Neural progenitor cell (in vitro differentiated cells): ENCODE measurements at regions not wholly inside any gene's neighbourhood (a gene's known extent, or its start where the extent isn't known, plus 50 kb on each side); places are given as distances from the start of the nearest gene placed in this dataset.
"Not testable (repeated sequence)": the region's sequence is repeated elsewhere in the genome, so short reads cannot be mapped to it uniquely, and the experiment has no call there.

Experiments
- DNase-seq: peaks from one replicate; pipeline ENCODE4 v3.0.0-alpha.2; 2016; ENCODE audit warnings: low spot score
- H2AFZ ChIP-seq: fragments of 200-600 bp; sonication (generic); replicated peaks from 2 replicates; pipeline ENCODE4 v1.6.1; 2016; ENCODE audit warnings: antibody characterized with exemption
- H3F3A ChIP-seq: fragments of 200-600 bp; sonication (generic); 2 replicates; pipeline ENCODE4 v1.6.1; 2016; ENCODE audit warnings: antibody characterized with exemption, low read depth
- H3K27ac ChIP-seq: fragments of 200-600 bp; sonication (generic); 2 replicates; pipeline ENCODE4 v1.5.1; 2016; ENCODE audit warnings: mild to moderate bottlenecking
- H3K27me3 ChIP-seq: fragments of 200-600 bp; sonication (generic); 2 replicates; pipeline ENCODE4 v1.6.1; 2016; ENCODE audit warnings: mild to moderate bottlenecking, moderate library complexity
- H3K36me3 ChIP-seq: fragments of 200-600 bp; sonication (generic); 2 replicates; pipeline ENCODE4 v1.5.1; 2016
- H3K4me1 ChIP-seq: fragments of 200-600 bp; sonication (generic); 2 replicates; pipeline ENCODE4 v1.6.1; 2016; ENCODE audit warnings: mixed run types
- H3K4me2 ChIP-seq: fragments of 200-600 bp; sonication (generic); 2 replicates; pipeline ENCODE4 v1.6.1; 2016
- H3K4me3 ChIP-seq: fragments of 200-600 bp; sonication (generic); 2 replicates; pipeline ENCODE4 v1.5.1; 2016
- H3K79me2 ChIP-seq: fragments of 200-600 bp; sonication (generic); 2 replicates; pipeline ENCODE4 v1.6.1; 2016; ENCODE audit warnings: low read depth
- H3K9ac ChIP-seq: fragments of 200-600 bp; sonication (generic); 2 replicates; pipeline ENCODE4 v1.6.1; 2016
- H3K9me3 ChIP-seq: fragments of 200-600 bp; sonication (generic); 2 replicates; pipeline ENCODE4 v1.5.1; 2016; ENCODE audit warnings: low read depth
- H4K20me1 ChIP-seq: fragments of 200-600 bp; sonication (generic); 2 replicates; pipeline ENCODE4 v1.6.1; 2016; ENCODE audit warnings: low read depth
- H3K27ac Mint-ChIP-seq: 3 replicates; pipeline ENCODE4 v1.8.0; 2021; ENCODE audit warnings: mixed read lengths
- H3K27me3 Mint-ChIP-seq: 2 replicates; pipeline ENCODE4 v1.8.0; 2022; ENCODE audit warnings: low read depth, mild to moderate bottlenecking, inconsistent platforms, moderate library complexity, mixed read lengths; ENCODE audit not compliant: insufficient read depth
- H3K36me3 Mint-ChIP-seq: 3 replicates; pipeline ENCODE4 v1.8.0; 2021; ENCODE audit warnings: mixed read lengths
- H3K4me1 Mint-ChIP-seq: 3 replicates; pipeline ENCODE4 v1.8.0; 2021; ENCODE audit warnings: mixed read lengths
- H3K4me3 Mint-ChIP-seq: 3 replicates; pipeline ENCODE4 v1.8.0; 2021; ENCODE audit warnings: mild to moderate bottlenecking, moderate library complexity, mixed read lengths
- H3K9me3 Mint-ChIP-seq: 3 replicates; pipeline ENCODE4 v1.8.0; 2020; ENCODE audit warnings: mixed read lengths
- CTCF ChIP-seq: fragments of 200-600 bp; sonication (generic); IDR thresholded peaks from 2 replicates; pipeline ENCODE4 v1.5.1; 2017; ENCODE audit warnings: antibody characterized with exemption, mild to moderate bottlenecking
- EZH2 ChIP-seq: fragments of 200-600 bp; sonication (generic); IDR thresholded peaks from 2 replicates; pipeline ENCODE4 v1.6.1; 2017; ENCODE audit warnings: antibody characterized with exemption, mild to moderate bottlenecking, moderate library complexity
- EZH2phosphoT487 ChIP-seq: fragments of 200-600 bp; sonication (generic); IDR thresholded peaks from 2 replicates; pipeline ENCODE4 v1.6.1; 2017; ENCODE audit warnings: antibody characterized with exemption

GRCh38 chr12:59494617-59495016, 101.2 kb upstream of the SLC16A7 start:
- TF ChIP-seq EZH2 (no peak), CTCF (no peak), EZH2phosphoT487 (no peak)
- no peak overlapping the region for H2AFZ ChIP-seq

GRCh38 chr12:59491877-59492276, 104.0 kb upstream of the SLC16A7 start:
- H3K9me3 ChIP-seq, result no peaks in the 10 kb centered on the region
- no peaks in the 10 kb centered on the region for H3K27me3 ChIP-seq
- H3K9ac ChIP-seq, result no peak overlapping the region
- Mint-ChIP-seq H3K36me3 (no peaks in the 10 kb centered on the region), H3K4me3 (no peak overlapping the region), H3K27me3 (no peaks in the 10 kb centered on the region), H3K4me1 (no peaks in the 10 kb centered on the region), H3K27ac (no peak overlapping the region), H3K9me3 (no peaks in the 10 kb centered on the region)
- H3K36me3 ChIP-seq, result no peaks in the 10 kb centered on the region
- no peaks in the 10 kb centered on the region for H3F3A ChIP-seq
- no peak overlapping the region for H2AFZ ChIP-seq
- TF ChIP-seq EZH2phosphoT487 (no peak), CTCF (no peak), EZH2 (no peak)
- no peaks in the 10 kb centered on the region for H4K20me1 ChIP-seq
- no peaks in the 10 kb centered on the region for H3K79me2 ChIP-seq
- H3K4me3 ChIP-seq, result no peak overlapping the region
- no peaks in the 10 kb centered on the region for H3K4me1 ChIP-seq
- no peak overlapping the region for H3K4me2 ChIP-seq
- DNase-seq, result no peak
- H3K27ac ChIP-seq, result no peak overlapping the region

More at GRCh38 chr12:59494617-59495016, 101.2 kb upstream of the SLC16A7 start:
- H3F3A ChIP-seq, result no peaks in the 10 kb centered on the region
- Mint-ChIP-seq H3K9me3 (no peaks in the 10 kb centered on the region), H3K36me3 (no peaks in the 10 kb centered on the region), H3K4me3 (no peak overlapping the region), H3K4me1 (no peaks in the 10 kb centered on the region), H3K27ac (no peak overlapping the region), H3K27me3 (no peaks in the 10 kb centered on the region)
- DNase-seq, result no peak
- H3K4me2 ChIP-seq, result no peak overlapping the region
- H3K27ac ChIP-seq, result no peak overlapping the region
- no peak overlapping the region for H3K9ac ChIP-seq
- no peaks in the 10 kb centered on the region for H3K36me3 ChIP-seq
- H3K79me2 ChIP-seq, result no peaks in the 10 kb centered on the region
- H3K4me1 ChIP-seq, result peaks cover 2% of the 10 kb centered on the region
- H3K9me3 ChIP-seq, result no peaks in the 10 kb centered on the region
- H4K20me1 ChIP-seq, result no peaks in the 10 kb centered on the region
- no peaks in the 10 kb centered on the region for H3K27me3 ChIP-seq
- H3K4me3 ChIP-seq, result no peak overlapping the region

- H3K9me3 ChIP-seq, result no peaks in the 10 kb centered on the region
- H3K4me3 Mint-ChIP-seq, result no peak overlapping the region
- no peak overlapping the region for H3K27ac Mint-ChIP-seq
- no peak overlapping the region for H3K9ac ChIP-seq
- no peaks in the 10 kb centered on the region for H3K9me3 Mint-ChIP-seq
- no peak for DNase-seq
- TF ChIP-seq CTCF, result no peak
- no peak overlapping the region for H3K27ac ChIP-seq
- H3K4me3 ChIP-seq, result no peak overlapping the region
- no peaks in the 10 kb centered on the region for H4K20me1 ChIP-seq
- no peaks in the 10 kb centered on the region for H3K27me3 Mint-ChIP-seq
- H3K4me2 ChIP-seq, result no peak overlapping the region
- H3K36me3 Mint-ChIP-seq, result no peaks in the 10 kb centered on the region
- no peaks in the 10 kb centered on the region for H3K4me1 Mint-ChIP-seq
- no peaks in the 10 kb centered on the region for H3F3A ChIP-seq
- H3K36me3 ChIP-seq, result no peaks in the 10 kb centered on the region
- no peak overlapping the region for H2AFZ ChIP-seq
- no peaks in the 10 kb centered on the region for H3K4me1 ChIP-seq
- no peaks in the 10 kb centered on the region for H3K79me2 ChIP-seq
- H3K27me3 ChIP-seq, result no peaks in the 10 kb centered on the region
These were observed 109.0 kb upstream of the SLC16A7 start for GRCh38 chr12:59486827-59487226.

- no peaks in the 10 kb centered on the region for H3K4me1 Mint-ChIP-seq
- Histone ChIP-seq H3F3A (no peaks in the 10 kb centered on the region), H3K9me3 (no peaks in the 10 kb centered on the region), H4K20me1 (no peaks in the 10 kb centered on the region), H3K4me2 (no peak overlapping the region), H3K4me3 (no peak overlapping the region), H3K27ac (no peak overlapping the region), H3K9ac (no peak overlapping the region), H2AFZ (no peak overlapping the region), H3K79me2 (no peaks in the 10 kb centered on the region), H3K27me3 (no peaks in the 10 kb centered on the region), H3K36me3 (no peaks in the 10 kb centered on the region), H3K4me1 (no peaks in the 10 kb centered on the region)
- no peaks in the 10 kb centered on the region for H3K9me3 Mint-ChIP-seq
- no peak for TF ChIP-seq CTCF
- no peak for TF ChIP-seq EZH2phosphoT487
- no peak for TF ChIP-seq EZH2
- H3K36me3 Mint-ChIP-seq, result no peaks in the 10 kb centered on the region
- no peaks in the 10 kb centered on the region for H3K27me3 Mint-ChIP-seq
- DNase-seq, result no peak
- H3K4me3 Mint-ChIP-seq, result no peak overlapping the region
- H3K27ac Mint-ChIP-seq, result no peak overlapping the region
These were observed 111.3 kb upstream of the SLC16A7 start for GRCh38 chr12:59484575-59484974.

- not testable (repeated sequence) for H2AFZ ChIP-seq, H3K36me3 ChIP-seq, DNase-seq, H3F3A ChIP-seq, H3K4me2 ChIP-seq, H3K9ac ChIP-seq, H4K20me1 ChIP-seq, H3K4me1 ChIP-seq, H3K9me3 Mint-ChIP-seq, H3K36me3 Mint-ChIP-seq, H3K4me1 Mint-ChIP-seq, H3K27ac Mint-ChIP-seq, H3K27ac ChIP-seq, H3K27me3 Mint-ChIP-seq, H3K27me3 ChIP-seq, H3K79me2 ChIP-seq, H3K4me3 Mint-ChIP-seq, H3K9me3 ChIP-seq, H3K4me3 ChIP-seq
These were observed 121.6 kb upstream of the SLC16A7 start for GRCh38 chr12:59474236-59474635.
